HEK293 (cell line): ENCODE measurements at regions not wholly inside any gene's neighbourhood (a gene's known extent, or its start where the extent isn't known, plus 50 kb on each side); places are given as distances from the start of the nearest gene placed in this dataset.

Source experiments
- CTCF ChIP-seq: fragments of 450-650 bp; formaldehyde crosslinking; IDR thresholded peaks from 2 replicates; pipeline ENCODE4 v1.5.1; 2016; ENCODE audit warnings: missing biosample characterization, missing genetic modification characterization
- FEZF1 ChIP-seq: fragments of 450-650 bp; formaldehyde crosslinking; IDR thresholded peaks from 2 replicates; pipeline ENCODE4 v1.5.1; 2016; ENCODE audit warnings: missing biosample characterization, missing genetic modification characterization
- ZBTB1 ChIP-seq: fragments of 450-650 bp; formaldehyde crosslinking; IDR thresholded peaks from 2 replicates; pipeline ENCODE4 v1.5.1; 2016; ENCODE audit warnings: missing biosample characterization, missing genetic modification characterization
- ZBTB20 ChIP-seq: fragments of 450-650 bp; formaldehyde crosslinking; IDR thresholded peaks from 2 replicates; pipeline ENCODE4 v1.5.1; 2016; ENCODE audit warnings: missing biosample characterization, missing genetic modification characterization
- ZNF311 ChIP-seq: fragments of 450-650 bp; formaldehyde crosslinking; IDR thresholded peaks from 2 replicates; pipeline ENCODE4 v1.5.1; 2017; ENCODE audit warnings: missing biosample characterization, missing genetic modification characterization, borderline replicate concordance

GRCh38 chr1:191895049-191895448 lies 263.2 kb upstream of the RGS18 start:
- TF ChIP-seq CTCF (tag by site-specific recombination) (no peak), ZNF311 (tag by site-specific recombination) (no peak), FEZF1 (no peak), ZBTB20 (tag by site-specific recombination) (no peak), ZBTB1 (no peak)
